IMR-90 (cell line): ENCODE measurements at regions not wholly inside any gene's neighbourhood (a gene's known extent, or its start where the extent isn't known, plus 50 kb on each side); places are given as distances from the start of the nearest gene placed in this dataset.

Experiments used
- ATAC-seq: fragments of 200-7000 bp; cut with Tn5 transposase; 2 replicates; pipeline ENCODE4 v1.9.1; 2020; ENCODE audit warnings: low read depth, mild to moderate bottlenecking, moderate library complexity
- BruUV-seq: library from RNA; stranded (reverse); fragments of 400-500 nt; replicated peaks from 2 replicates; lab custom pipeline; 2021; lab: Mats Ljungman, UMichigan
- CTCF ChIA-PET: fragments of 300-600 bp; formaldehyde crosslinking; extraction: SDS; loops from one replicate; lab custom pipeline; 2021; ENCODE audit warnings: antibody characterized with exemption; lab: Yijun Ruan, JAX
- POLR2A ChIA-PET: fragments of 300-600 bp; sonication (Branson Sonifier 250); formaldehyde crosslinking; loops from one replicate; lab custom pipeline; 2022; ENCODE audit warnings: antibody characterized with exemption; ENCODE audit not compliant: unreplicated experiment; lab: Charles Lee
- DNase-seq: peaks from one replicate; pipeline ENCODE4 v3.0.0; 2013
- H2AFZ ChIP-seq: replicated peaks from 2 replicates; pipeline ENCODE3; 2013; ENCODE audit warnings: low read length, mild to moderate bottlenecking; ENCODE audit not compliant: poor library complexity
- H2AK5ac ChIP-seq: 2 replicates; pipeline ENCODE4 v1.6.1; 2013; ENCODE audit warnings: low read depth, low read length, inconsistent platforms
- H2AK9ac ChIP-seq: replicated peaks from 2 replicates; pipeline ENCODE3; 2013; ENCODE audit warnings: mild to moderate bottlenecking, low read depth, low read length, moderate library complexity; ENCODE audit not compliant: poor library complexity
- H2BK120ac ChIP-seq: 2 replicates; pipeline ENCODE4 v1.6.1; 2013; ENCODE audit warnings: low read depth, low read length, inconsistent platforms
- H2BK15ac ChIP-seq: 3 replicates; pipeline ENCODE4 v1.6.1; 2013; ENCODE audit warnings: low read depth, low read length, inconsistent platforms
- H2BK20ac ChIP-seq: 2 replicates; pipeline ENCODE4 v1.6.1; 2013; ENCODE audit warnings: low read depth, mild to moderate bottlenecking, inconsistent platforms, low read length, moderate library complexity
- H2BK5ac ChIP-seq: 2 replicates; pipeline ENCODE4 v1.6.1; 2013; ENCODE audit warnings: mild to moderate bottlenecking, low read depth, low read length, inconsistent platforms; ENCODE audit not compliant: poor library complexity, severe bottlenecking
- H3K14ac ChIP-seq: replicated peaks from 2 replicates; pipeline ENCODE4 v1.6.1; 2013; ENCODE audit warnings: low read depth, low read length, inconsistent platforms
- H3K18ac ChIP-seq: 2 replicates; pipeline ENCODE4 v1.6.1; 2013; ENCODE audit warnings: low read depth, low read length, control low read depth
- H3K23ac ChIP-seq: 2 replicates; pipeline ENCODE4 v1.6.1; 2013; ENCODE audit warnings: low read depth, low read length, inconsistent platforms
- H3K27ac ChIP-seq: 2 replicates; pipeline ENCODE4 v1.5.1; 2013; ENCODE audit warnings: mild to moderate bottlenecking, control low read depth, low read length; ENCODE audit not compliant: insufficient read depth
- H3K27me3 ChIP-seq: 2 replicates; pipeline ENCODE4 v1.6.1; 2013; ENCODE audit warnings: low read length; ENCODE audit not compliant: control insufficient read depth, insufficient read depth
- H3K36me3 ChIP-seq: 2 replicates; pipeline ENCODE4 v1.6.1; 2013; ENCODE audit warnings: low read length, mixed read lengths; ENCODE audit not compliant: control insufficient read depth, insufficient read depth
- H3K4ac ChIP-seq: 2 replicates; pipeline ENCODE4 v1.6.1; 2013; ENCODE audit warnings: low read depth, low read length, inconsistent platforms
- H3K4me1 ChIP-seq: 2 replicates; pipeline ENCODE4 v1.6.1; 2013; ENCODE audit warnings: low read length, mixed read lengths; ENCODE audit not compliant: control insufficient read depth, insufficient read depth
- H3K4me2 ChIP-seq: 2 replicates; pipeline ENCODE4 v1.6.1; 2013; ENCODE audit warnings: low read depth, mild to moderate bottlenecking, control low read depth, low read length, moderate library complexity
- H3K4me3 ChIP-seq: 2 replicates; pipeline ENCODE4 v1.5.1; 2013; ENCODE audit warnings: low read depth, mild to moderate bottlenecking, control low read depth, low read length, moderate library complexity; ENCODE audit not compliant: insufficient read depth
- H3K56ac ChIP-seq: 2 replicates; pipeline ENCODE4 v1.6.1; 2013; ENCODE audit warnings: low read length, inconsistent platforms; ENCODE audit not compliant: insufficient read depth; ENCODE audit errors: extremely low read depth
- H3K79me1 ChIP-seq, 2 experiments: 2 replicates each; pipeline ENCODE4 v1.6.1; 2013; ENCODE audit warnings: low read length in 2 of 2, inconsistent platforms in 1 of 2, low read depth in 1 of 2
- H3K9ac ChIP-seq: 2 replicates; pipeline ENCODE4 v1.6.1; 2013; ENCODE audit warnings: low read depth, low read length, control low read depth
- H3K9me1 ChIP-seq: 2 replicates; pipeline ENCODE4 v1.6.1; 2013; ENCODE audit warnings: low read length, inconsistent platforms; ENCODE audit not compliant: insufficient read depth
- H3K9me3 ChIP-seq: 2 replicates; pipeline ENCODE4 v1.6.1; 2013; ENCODE audit warnings: low read length; ENCODE audit not compliant: control insufficient read depth, insufficient read depth
- H4K20me1 ChIP-seq: 2 replicates; pipeline ENCODE4 v1.6.1; 2013; ENCODE audit warnings: low read length, inconsistent platforms; ENCODE audit not compliant: insufficient read depth
- H4K5ac ChIP-seq: 2 replicates; pipeline ENCODE4 v1.6.1; 2013; ENCODE audit warnings: mild to moderate bottlenecking, low read depth, low read length, control low read depth
- H4K8ac ChIP-seq, 2 experiments: 2 replicates each; pipeline ENCODE4 v1.6.1; 2013; ENCODE audit warnings: low read depth in 2 of 2, low read length in 2 of 2, control low read depth in 1 of 2, inconsistent platforms in 1 of 2
- H4K91ac ChIP-seq: 2 replicates; pipeline ENCODE4 v1.6.1; 2013; ENCODE audit warnings: low read depth, low read length, inconsistent platforms; ENCODE audit not compliant: insufficient read depth
- FOS ChIP-seq: fragments of 150-350 bp; IDR thresholded peaks from 2 replicates; pipeline ENCODE4 v1.6.1; 2016; ENCODE audit warnings: low read depth, low read length
- WGBS, 2 experiments: methylation state at CpG; one replicate each; pipeline versions ENCODE4 v1.1.5 to v1.1.7; 2013; ENCODE audit warnings: missing lambda C conversion rate in 2 of 2; ENCODE audit not compliant: insufficient read length in 1 of 2; ENCODE audit errors: extremely low coverage in 2 of 2; 5-methylcytosine and 5-hydroxymethylcytosine counted together
- dilution Hi-C: fragments of 300-500 bp; cut with HindIII; formaldehyde crosslinking; loops from one replicate; pipeline ENCODE4 v1.14.3; 2018; ENCODE audit warnings: low sequenced_read_pairs; ENCODE audit not compliant: unreplicated experiment
- in situ Hi-C: fragments of 300-500 bp; cut with MboI; formaldehyde crosslinking; loops from 3 replicates; pipeline ENCODE4 v1.14.3; 2019; ENCODE audit warnings: low sequenced_read_pairs, inconsistent platforms, mixed read lengths
- intact Hi-C: fragments of 100-400 bp; cut with micrococcal nuclease; formaldehyde crosslinking; loops from 2 replicates; pipeline ENCODE4 v1.10.0; 2022

- Histone ChIP-seq H3K56ac (no peak overlapping the region), H2AK9ac (no peak overlapping the region), H3K79me1 (no peaks in the 10 kb centered on the region), H3K14ac (no peak overlapping the region), H2AFZ (peak overlapping the region; percentile 7), H3K9me3 (no peaks in the 10 kb centered on the region), H3K9me1 (no peaks in the 10 kb centered on the region), H3K9ac (no peak overlapping the region), H3K18ac (no peak overlapping the region), H2BK20ac (no peak overlapping the region), H3K23ac (no peak overlapping the region), H3K36me3 (no peaks in the 10 kb centered on the region), H3K27me3 (peaks cover 44% of the 10 kb centered on the region), H4K8ac (no peak overlapping the region), H2BK15ac (no peak overlapping the region), H3K4me3 (no peak overlapping the region), H2BK5ac (no peak overlapping the region), H3K27ac (no peak overlapping the region), H4K5ac (no peak overlapping the region), H2AK5ac (no peak overlapping the region), H4K91ac (no peak overlapping the region), H3K4me2 (no peak overlapping the region), H4K20me1 (no peaks in the 10 kb centered on the region; the same call in 1 of the 2 replicates), H2BK120ac (no peak overlapping the region), H3K4ac (no peak overlapping the region), H3K4me1 (no peaks in the 10 kb centered on the region)
- in situ Hi-C loops: no loop called here
- dilution Hi-C loops: no loop called here
- 58% methylated on average over 7 of the region's 11 CpGs; no CpG with 5 or more reads in 1 of the 2 experiments for WGBS, 2 experiments
- DNase-seq (no peak), ATAC-seq (no peak)
- intact Hi-C loops: loop anchor here (5.0 to 10.0 kb wide), 4 partner anchors 98 to 1104 kb away; no protein-coding TSS in a partner anchor
- ChIA-PET POLR2A (no interaction called here), CTCF (no interaction called here)
- BruUV-seq: no TSS peak
- no peak for TF ChIP-seq FOS
Observed at GRCh38 chrX:69289046-69289792, 124.0 kb upstream of the PJA1 start.
